A549 (cell line): ENCODE measurements at regions not wholly inside any gene's neighbourhood (a gene's known extent, or its start where the extent isn't known, plus 50 kb on each side); places are given as distances from the start of the nearest gene placed in this dataset.

Source experiments
- EP300 ChIP-seq, 2 experiments: fragments of >200 bp; sonication (Bioruptor Twin); formaldehyde crosslinking; IDR thresholded peaks; 2 replicates in 1 of 2; 3 replicates in 1 of 2; pipeline ENCODE4 v1.6.1; 2016 to 2017
- HOXA7 ChIP-seq: fragments of 250-450 bp; sonication (Bioruptor Pico); IDR thresholded peaks from 2 replicates; pipeline ENCODE4 v1.5.0; 2020; ENCODE audit warnings: mild to moderate bottlenecking, moderate library complexity
- MYC ChIP-seq: IDR thresholded peaks from 2 replicates; pipeline ENCODE4 v1.6.1; 2012; ENCODE audit warnings: mild to moderate bottlenecking, inconsistent platforms, low read length, improper control_type of control experiment, borderline replicate concordance
- TF ChIP-seq, protein P1 (sequence below): fragments of >200 bp; sonication (Bioruptor Twin); formaldehyde crosslinking; IDR thresholded peaks from 3 replicates; pipeline ENCODE4 v1.5.1; 2016
- TF ChIP-seq, protein P2 (sequence below): IDR thresholded peaks from 2 replicates; pipeline ENCODE4 v1.6.1; 2012
- TF ChIP-seq, protein P3 (sequence below): fragments of 200-600 bp; sonication (generic); IDR thresholded peaks from 2 replicates; pipeline ENCODE4 v1.6.1; 2016; ENCODE audit warnings: antibody characterized with exemption, mild to moderate bottlenecking, moderate library complexity

DNA sequence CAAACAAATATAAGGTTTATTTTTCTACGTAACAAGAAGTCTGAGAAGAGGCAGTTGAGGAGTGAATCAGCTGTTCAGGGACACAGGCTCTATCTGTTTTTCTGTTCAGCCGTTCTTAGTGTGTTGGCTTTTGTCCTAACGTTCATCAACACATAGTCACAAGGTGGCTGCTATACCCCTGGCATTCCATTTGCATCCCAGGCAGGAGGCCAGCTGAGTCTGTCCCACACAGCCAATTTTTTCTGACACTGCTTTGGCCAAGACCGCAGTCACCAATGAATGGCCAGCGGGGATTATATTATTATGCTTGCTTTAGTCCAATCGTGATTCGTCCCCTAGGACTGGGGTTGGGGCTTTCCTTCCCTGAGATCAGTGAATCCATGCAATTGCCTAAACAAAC lies 143.4 kb upstream of the CHST15 start:
- TF ChIP-seq, protein P1, sequence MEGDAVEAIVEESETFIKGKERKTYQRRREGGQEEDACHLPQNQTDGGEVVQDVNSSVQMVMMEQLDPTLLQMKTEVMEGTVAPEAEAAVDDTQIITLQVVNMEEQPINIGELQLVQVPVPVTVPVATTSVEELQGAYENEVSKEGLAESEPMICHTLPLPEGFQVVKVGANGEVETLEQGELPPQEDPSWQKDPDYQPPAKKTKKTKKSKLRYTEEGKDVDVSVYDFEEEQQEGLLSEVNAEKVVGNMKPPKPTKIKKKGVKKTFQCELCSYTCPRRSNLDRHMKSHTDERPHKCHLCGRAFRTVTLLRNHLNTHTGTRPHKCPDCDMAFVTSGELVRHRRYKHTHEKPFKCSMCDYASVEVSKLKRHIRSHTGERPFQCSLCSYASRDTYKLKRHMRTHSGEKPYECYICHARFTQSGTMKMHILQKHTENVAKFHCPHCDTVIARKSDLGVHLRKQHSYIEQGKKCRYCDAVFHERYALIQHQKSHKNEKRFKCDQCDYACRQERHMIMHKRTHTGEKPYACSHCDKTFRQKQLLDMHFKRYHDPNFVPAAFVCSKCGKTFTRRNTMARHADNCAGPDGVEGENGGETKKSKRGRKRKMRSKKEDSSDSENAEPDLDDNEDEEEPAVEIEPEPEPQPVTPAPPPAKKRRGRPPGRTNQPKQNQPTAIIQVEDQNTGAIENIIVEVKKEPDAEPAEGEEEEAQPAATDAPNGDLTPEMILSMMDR = no peak
- TF ChIP-seq HOXA7 (CRISPR knock-in tag) (no peak), MYC (no peak), EP300 (IDR thresholded peaks at IDR 0.05) (no peak)
- TF ChIP-seq, protein P2, sequence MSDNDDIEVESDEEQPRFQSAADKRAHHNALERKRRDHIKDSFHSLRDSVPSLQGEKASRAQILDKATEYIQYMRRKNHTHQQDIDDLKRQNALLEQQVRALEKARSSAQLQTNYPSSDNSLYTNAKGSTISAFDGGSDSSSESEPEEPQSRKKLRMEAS = no peak
- TF ChIP-seq, protein P3, sequence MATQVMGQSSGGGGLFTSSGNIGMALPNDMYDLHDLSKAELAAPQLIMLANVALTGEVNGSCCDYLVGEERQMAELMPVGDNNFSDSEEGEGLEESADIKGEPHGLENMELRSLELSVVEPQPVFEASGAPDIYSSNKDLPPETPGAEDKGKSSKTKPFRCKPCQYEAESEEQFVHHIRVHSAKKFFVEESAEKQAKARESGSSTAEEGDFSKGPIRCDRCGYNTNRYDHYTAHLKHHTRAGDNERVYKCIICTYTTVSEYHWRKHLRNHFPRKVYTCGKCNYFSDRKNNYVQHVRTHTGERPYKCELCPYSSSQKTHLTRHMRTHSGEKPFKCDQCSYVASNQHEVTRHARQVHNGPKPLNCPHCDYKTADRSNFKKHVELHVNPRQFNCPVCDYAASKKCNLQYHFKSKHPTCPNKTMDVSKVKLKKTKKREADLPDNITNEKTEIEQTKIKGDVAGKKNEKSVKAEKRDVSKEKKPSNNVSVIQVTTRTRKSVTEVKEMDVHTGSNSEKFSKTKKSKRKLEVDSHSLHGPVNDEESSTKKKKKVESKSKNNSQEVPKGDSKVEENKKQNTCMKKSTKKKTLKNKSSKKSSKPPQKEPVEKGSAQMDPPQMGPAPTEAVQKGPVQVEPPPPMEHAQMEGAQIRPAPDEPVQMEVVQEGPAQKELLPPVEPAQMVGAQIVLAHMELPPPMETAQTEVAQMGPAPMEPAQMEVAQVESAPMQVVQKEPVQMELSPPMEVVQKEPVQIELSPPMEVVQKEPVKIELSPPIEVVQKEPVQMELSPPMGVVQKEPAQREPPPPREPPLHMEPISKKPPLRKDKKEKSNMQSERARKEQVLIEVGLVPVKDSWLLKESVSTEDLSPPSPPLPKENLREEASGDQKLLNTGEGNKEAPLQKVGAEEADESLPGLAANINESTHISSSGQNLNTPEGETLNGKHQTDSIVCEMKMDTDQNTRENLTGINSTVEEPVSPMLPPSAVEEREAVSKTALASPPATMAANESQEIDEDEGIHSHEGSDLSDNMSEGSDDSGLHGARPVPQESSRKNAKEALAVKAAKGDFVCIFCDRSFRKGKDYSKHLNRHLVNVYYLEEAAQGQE = no peak
